Spleen (tissue), 11 donors: ENCODE measurements at regions not wholly inside any gene's neighbourhood (a gene's known extent, or its start where the extent isn't known, plus 50 kb on each side); places are given as distances from the start of the nearest gene placed in this dataset.

Experiments used
- DNase-seq: peaks from one replicate; pipeline ENCODE4 v3.0.0-alpha.2; 2020
- H3K27ac ChIP-seq, 8 donors: fragments of 200-600 bp; sonication (generic) in 7 of 8; 1 replicate in 4 of 8; 2 replicates in 4 of 8; pipeline versions ENCODE4 v1.5.0 to v1.8.0; 2016 to 2021; ENCODE audit warnings: inconsistent platforms in 4 of 8, mild to moderate bottlenecking in 4 of 8, moderate library complexity in 1 of 8
- H3K27me3 ChIP-seq, 7 donors: fragments of 200-600 bp; sonication (generic) in 6 of 7; replicated peaks in 1 of 7; 1 replicate in 4 of 7; 2 replicates in 3 of 7; pipeline versions ENCODE4 v1.5.0 to v1.8.0; 2016 to 2021; ENCODE audit warnings: inconsistent platforms in 3 of 7, mild to moderate bottlenecking in 1 of 7
- H3K36me3 ChIP-seq, 6 donors: fragments of 200-600 bp; sonication (generic) in 5 of 6; 1 replicate in 4 of 6; 2 replicates in 2 of 6; pipeline versions ENCODE4 v1.5.0 to v1.8.0; 2016 to 2021; ENCODE audit warnings: inconsistent platforms in 2 of 6
- H3K4me1 ChIP-seq, 6 donors: fragments of 200-600 bp; sonication (generic) in 5 of 6; 1 replicate in 3 of 6; 2 replicates in 3 of 6; pipeline versions ENCODE4 v1.5.0 to v1.8.0; 2016 to 2021; ENCODE audit warnings: inconsistent platforms in 3 of 6
- H3K4me3 ChIP-seq, 8 donors: fragments of 200-600 bp; sonication (generic) in 7 of 8; 1 replicate in 4 of 8; 2 replicates in 4 of 8; pipeline versions ENCODE4 v1.5.0 to v1.8.0; 2016 to 2021; ENCODE audit warnings: inconsistent platforms in 4 of 8, mild to moderate bottlenecking in 4 of 8, moderate library complexity in 2 of 8
- H3K9me3 ChIP-seq, 8 donors: fragments of 200-600 bp; sonication (generic) in 7 of 8; 1 replicate in 4 of 8; 2 replicates in 4 of 8; pipeline versions ENCODE4 v1.5.0 to v1.8.0; 2016 to 2021; ENCODE audit warnings: inconsistent platforms in 4 of 8
- POLR2A ChIP-seq, 3 donors: fragments of 450-650 bp; IDR thresholded peaks; one replicate each; pipeline ENCODE4 v1.5.1; 2017; ENCODE audit warnings: antibody characterized with exemption in 3 of 3, mild to moderate bottlenecking in 1 of 3
- POLR2AphosphoS5 ChIP-seq, 3 donors: sonication (generic); formaldehyde crosslinking; IDR thresholded peaks; one replicate each; pipeline ENCODE4 v1.5.1; 2017; ENCODE audit warnings: antibody characterized with exemption in 3 of 3
- WGBS, 5 donors: extraction: QIAGEN DNeasy Blood & Tissue Kit in 3 of 5; methylation state at CpG; one replicate each; pipeline versions ENCODE4 v1.1.5 to v1.1.7; 2013 to 2018; 5-methylcytosine and 5-hydroxymethylcytosine counted together
- intact Hi-C: fragments of 100-400 bp; cut with DNase I; formaldehyde crosslinking; loops from one replicate; pipeline ENCODE4 v1.15.0; 2023; ENCODE audit warnings: low total_unique reads
- TF ChIP-seq, protein P1 (sequence below), 11 experiments: fragments of 200-600 bp in 7 of 11; fragments of 450-650 bp in 4 of 11; sonication (generic) in 4 of 11; IDR thresholded peaks in 8 of 11; conservative IDR thresholded peaks in 3 of 11; 1 replicate in 7 of 11; 2 replicates in 4 of 11; pipeline versions ENCODE4 v1.4.0 to v1.8.0; 2016 to 2021; ENCODE audit warnings: antibody characterized with exemption in 11 of 11, inconsistent platforms in 4 of 11, mild to moderate bottlenecking in 1 of 11
- donor health status: healthy with polysubstance abuse.
- donor health status: DM: no; HTN: no; CAD: no; lungs with moderate emphysema.
- donor health status: DM: no; HTN: no; CAD: no.
- donor health status: Bipolar disorder and iron deficiency.
- donor health status: healthy.
- donor health status: DM: no; HTN: no; CAD: no.
- donor health status: DM: yes; HTN: yes; CAD: no.

DNA sequence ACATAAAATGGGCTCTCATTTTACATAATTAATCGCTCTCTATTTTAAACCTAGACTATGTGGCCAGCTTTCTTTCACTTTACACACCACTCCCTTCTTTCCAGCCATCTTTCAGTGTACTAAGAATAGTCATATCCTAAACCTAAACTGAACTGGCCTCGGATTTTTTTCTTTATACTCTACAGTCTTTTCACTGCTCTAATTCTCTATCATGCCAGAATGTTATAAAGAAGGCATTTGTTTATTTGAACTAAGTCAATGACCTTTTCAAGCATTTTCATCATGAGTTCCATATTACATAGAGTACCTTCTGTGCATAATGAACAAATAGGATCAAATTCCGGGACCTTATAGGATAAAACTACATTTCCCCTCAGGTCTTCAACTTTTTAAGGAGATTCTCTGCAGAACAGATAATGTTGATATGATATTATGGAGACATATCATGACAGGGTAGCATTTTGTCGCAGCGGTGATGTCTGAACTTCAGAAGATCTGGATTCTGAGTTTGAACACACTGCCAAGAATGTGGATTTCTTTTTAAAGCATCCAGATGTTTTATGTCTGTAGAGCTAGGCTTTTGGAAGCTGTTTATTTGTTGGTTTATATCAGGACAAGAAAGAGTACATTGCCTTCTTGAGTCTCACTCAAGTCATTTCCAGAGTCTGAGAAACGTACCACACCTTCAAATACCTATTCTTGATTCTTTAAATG lies 1047.3 kb downstream of the MCTP2 start:
- DNase-seq = no peak
- H3K4me3 ChIP-seq = no peak overlapping the region
- peak overlapping the region in 6 of 8 donors; percentile 26 to 69 (median 64) for H3K27ac ChIP-seq
- no peaks in the 10 kb centered on the region for H3K4me1 ChIP-seq
- TF ChIP-seq POLR2AphosphoS5 (IDR thresholded peaks at IDR 0.05) (no peak), POLR2A (IDR thresholded peaks at IDR 0.05) (no peak)
- TF ChIP-seq, protein P1, sequence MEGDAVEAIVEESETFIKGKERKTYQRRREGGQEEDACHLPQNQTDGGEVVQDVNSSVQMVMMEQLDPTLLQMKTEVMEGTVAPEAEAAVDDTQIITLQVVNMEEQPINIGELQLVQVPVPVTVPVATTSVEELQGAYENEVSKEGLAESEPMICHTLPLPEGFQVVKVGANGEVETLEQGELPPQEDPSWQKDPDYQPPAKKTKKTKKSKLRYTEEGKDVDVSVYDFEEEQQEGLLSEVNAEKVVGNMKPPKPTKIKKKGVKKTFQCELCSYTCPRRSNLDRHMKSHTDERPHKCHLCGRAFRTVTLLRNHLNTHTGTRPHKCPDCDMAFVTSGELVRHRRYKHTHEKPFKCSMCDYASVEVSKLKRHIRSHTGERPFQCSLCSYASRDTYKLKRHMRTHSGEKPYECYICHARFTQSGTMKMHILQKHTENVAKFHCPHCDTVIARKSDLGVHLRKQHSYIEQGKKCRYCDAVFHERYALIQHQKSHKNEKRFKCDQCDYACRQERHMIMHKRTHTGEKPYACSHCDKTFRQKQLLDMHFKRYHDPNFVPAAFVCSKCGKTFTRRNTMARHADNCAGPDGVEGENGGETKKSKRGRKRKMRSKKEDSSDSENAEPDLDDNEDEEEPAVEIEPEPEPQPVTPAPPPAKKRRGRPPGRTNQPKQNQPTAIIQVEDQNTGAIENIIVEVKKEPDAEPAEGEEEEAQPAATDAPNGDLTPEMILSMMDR (IDR thresholded peaks at IDR 0.05 in 8 of 11, conservative IDR thresholded peaks at IDR 0.05 in 3 of 11) = no peak
- no peaks in the 10 kb centered on the region for H3K27me3 ChIP-seq
- WGBS, 5 donors = 67 to 80% (median 74%) methylated on average over 6 of the region's 6 CpGs
- intact Hi-C loops = no loop called here
- no peaks in the 10 kb centered on the region for H3K9me3 ChIP-seq
- no peaks in the 10 kb centered on the region for H3K36me3 ChIP-seq

DNA sequence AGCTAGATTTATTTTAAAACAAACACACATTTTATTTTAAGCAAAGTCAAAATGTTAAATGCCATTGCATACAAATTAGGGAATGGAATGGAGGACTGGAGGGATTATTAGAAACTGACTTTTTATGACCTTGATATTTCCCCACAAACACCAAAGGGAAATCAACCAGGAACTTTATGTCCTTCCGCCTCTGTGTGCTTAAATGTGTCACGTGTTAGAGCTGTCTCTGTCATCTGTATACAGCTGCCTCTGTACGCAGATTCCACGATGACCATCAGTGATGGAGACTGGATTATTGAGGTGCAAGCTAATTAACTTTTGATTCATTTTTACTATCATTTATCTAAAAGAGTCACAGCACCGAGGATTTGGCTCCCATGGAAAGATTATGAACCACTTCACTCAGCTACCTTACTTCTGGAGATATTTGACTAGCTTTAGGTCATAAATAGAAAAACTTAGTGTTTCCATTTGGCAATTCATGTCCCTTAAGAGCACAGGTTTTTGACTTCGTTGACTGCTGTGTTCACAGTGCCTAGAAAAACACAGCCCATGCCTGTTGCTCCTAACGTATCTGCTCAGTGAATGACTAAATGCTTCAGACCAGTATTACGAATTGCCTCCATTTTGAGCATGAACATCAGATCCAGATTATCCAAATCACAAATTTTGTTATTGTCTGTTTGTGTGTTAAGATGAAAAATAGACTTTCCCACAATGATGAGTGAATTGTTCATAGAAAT lies 1048.1 kb downstream of the MCTP2 start:
- intact Hi-C loops = no loop called here
- H3K27ac ChIP-seq = peak overlapping the region in 7 of 8 donors; percentile 23 to 69 (median 63)
- H3K4me1 ChIP-seq = peaks cover 0 to 3% (median 1%) of the 10 kb centered on the region in 6 donors
- 71 to 86% (median 80%) methylated on average over 8 of the region's 8 CpGs for WGBS, 5 donors
- no peak overlapping the region for H3K4me3 ChIP-seq
- H3K36me3 ChIP-seq = no peaks in the 10 kb centered on the region
- no peak for DNase-seq
- TF ChIP-seq, protein P1 (IDR thresholded peaks at IDR 0.05 in 8 of 11, conservative IDR thresholded peaks at IDR 0.05 in 3 of 11) = no peak
- TF ChIP-seq POLR2A (IDR thresholded peaks at IDR 0.05) (no peak), POLR2AphosphoS5 (IDR thresholded peaks at IDR 0.05) (no peak)
- H3K9me3 ChIP-seq = no peaks in the 10 kb centered on the region
- no peaks in the 10 kb centered on the region for H3K27me3 ChIP-seq

DNA sequence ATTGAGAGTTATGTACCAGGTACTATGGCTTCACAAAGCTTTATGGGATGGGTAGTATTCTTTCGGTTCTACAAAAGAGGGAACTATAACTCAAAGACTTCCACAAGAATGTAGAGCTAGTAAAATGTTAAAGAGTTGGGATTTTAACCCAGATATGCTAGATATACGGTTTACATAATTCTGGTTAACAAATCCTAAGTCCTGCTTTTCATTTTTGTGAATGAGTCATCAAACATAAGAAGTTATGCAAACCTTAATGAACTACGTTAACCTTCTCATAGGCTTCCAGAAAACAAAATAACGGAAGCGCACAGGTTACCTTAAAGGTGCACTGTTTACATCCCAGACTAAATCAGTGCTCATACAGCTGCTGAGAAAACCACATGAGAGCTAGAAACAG lies 1049.3 kb downstream of the MCTP2 start:
- no peaks in the 10 kb centered on the region for H3K27me3 ChIP-seq
- TF ChIP-seq, protein P1 (IDR thresholded peaks at IDR 0.05 in 8 of 11, conservative IDR thresholded peaks at IDR 0.05 in 3 of 11) = no peak
- TF ChIP-seq POLR2AphosphoS5 (IDR thresholded peaks at IDR 0.05) (no peak), POLR2A (IDR thresholded peaks at IDR 0.05) (no peak)
- H3K4me1 ChIP-seq = peaks cover 0 to 16% (median 7%) of the 10 kb centered on the region in 6 donors
- intact Hi-C loops = no loop called here
- WGBS, 5 donors = 85 to 88% (median 87%) methylated on average over 5 of the region's 5 CpGs
- H3K27ac ChIP-seq = peak overlapping the region in 4 of 8 donors; percentile 60 to 69 (median 65)
- no peaks in the 10 kb centered on the region for H3K9me3 ChIP-seq
- DNase-seq = no peak
- no peak overlapping the region for H3K4me3 ChIP-seq
- H3K36me3 ChIP-seq = no peaks in the 10 kb centered on the region

DNA sequence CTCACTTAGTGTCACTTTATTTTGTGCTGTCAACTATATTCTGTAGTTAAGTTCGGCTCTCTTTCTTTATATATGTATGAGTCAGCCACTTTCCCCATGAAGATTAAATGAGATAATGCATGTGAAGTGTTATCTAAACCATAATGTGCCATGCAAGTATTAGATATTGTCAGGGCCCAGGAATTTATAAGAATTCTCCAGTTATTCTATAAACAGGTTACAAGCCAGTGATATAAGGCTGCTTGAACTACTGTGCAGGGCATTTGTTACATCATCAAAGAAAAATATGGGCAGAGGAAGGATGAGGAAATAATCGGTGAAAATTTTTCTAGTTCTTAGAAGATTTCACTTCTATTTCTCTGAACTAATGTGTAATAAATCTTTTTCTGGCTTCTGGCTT lies 1049.0 kb upstream of the NR2F2 start:
- Histone ChIP-seq H3K27me3 (peaks cover 0 to 4% (median 0%) of the 10 kb centered on the region in 7 donors), H3K4me3 (no peak overlapping the region), H3K27ac (peak overlapping the region in 4 of 8 donors; percentile 38 to 69 (median 58)), H3K4me1 (peaks cover 0 to 19% (median 10%) of the 10 kb centered on the region in 6 donors), H3K9me3 (no peaks in the 10 kb centered on the region), H3K36me3 (no peaks in the 10 kb centered on the region)
- 54 to 79% (median 60%) methylated on average over 2 of the region's 2 CpGs for WGBS, 5 donors
- intact Hi-C loops = no loop called here
- TF ChIP-seq POLR2AphosphoS5 (IDR thresholded peaks at IDR 0.05) (no peak), POLR2A (IDR thresholded peaks at IDR 0.05) (no peak)
- TF ChIP-seq, protein P1 (IDR thresholded peaks at IDR 0.05 in 8 of 11, conservative IDR thresholded peaks at IDR 0.05 in 3 of 11) = no peak
- no peak for DNase-seq
